ENCODE measurements at regions not wholly inside any gene's neighbourhood (a gene's known extent, or its start where the extent isn't known, plus 50 kb on each side); places are given as distances from the start of the nearest gene placed in this dataset.

- TF ChIP-seq TAF1 (IDR thresholded peaks at IDR 0.05; ENCODE audit: borderline replicate concordance, low read depth, low read length) (no peak), POLR2A (IDR thresholded peaks at IDR 0.05; ENCODE audit: low read depth, low read length) (no peak), POLR2AphosphoS5 (IDR thresholded peaks at IDR 0.05; ENCODE audit: low read depth, low read length) (no peak)
These were observed 446.4 kb upstream of the SEMA6A start for GRCh38 chr5:117020999-117021398.

All from GM12892 (cell line).